Activated gamma-delta T cell treated with Interleukin-2 at 50 U/mL for 16 hours (primary cell): ENCODE measurements at regions not wholly inside any gene's neighbourhood (a gene's known extent, or its start where the extent isn't known, plus 50 kb on each side); places are given as distances from the start of the nearest gene placed in this dataset.
"Not testable (repeated sequence)": the region's sequence is repeated elsewhere in the genome, so short reads cannot be mapped to it uniquely, and the experiment has no call there.

Experiments used
- DNase-seq: peaks from one replicate; pipeline ENCODE4 v3.0.0-alpha.2; 2020

DNA sequence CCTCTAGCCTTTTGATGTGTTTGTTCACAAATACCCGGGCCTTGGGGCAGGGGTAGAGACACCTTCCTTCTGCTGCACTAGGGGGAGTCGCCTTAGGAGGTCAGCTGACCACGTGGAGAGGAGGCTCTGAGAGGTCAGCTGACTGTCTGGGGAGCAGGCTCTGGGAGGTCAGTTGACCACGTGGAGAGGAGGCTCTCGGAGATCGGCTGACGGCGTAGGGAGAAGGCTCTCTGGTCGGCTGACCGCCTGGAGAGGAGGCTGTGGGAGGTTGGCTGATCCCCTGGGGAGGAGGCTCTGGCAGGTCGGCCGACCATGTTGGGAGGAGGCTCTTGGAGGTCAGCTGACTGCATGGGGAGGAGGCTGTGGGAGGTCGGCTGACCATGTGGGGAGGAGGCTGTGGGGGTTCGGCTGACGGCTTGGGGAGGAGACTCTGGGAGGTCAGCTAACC lies 59.6 kb upstream of the LYZL1 start:
- no peak for DNase-seq

GRCh38 chr10:29236910-29237309 lies 52.0 kb upstream of the LYZL1 start:
- DNase-seq, result not testable (repeated sequence)

DNA sequence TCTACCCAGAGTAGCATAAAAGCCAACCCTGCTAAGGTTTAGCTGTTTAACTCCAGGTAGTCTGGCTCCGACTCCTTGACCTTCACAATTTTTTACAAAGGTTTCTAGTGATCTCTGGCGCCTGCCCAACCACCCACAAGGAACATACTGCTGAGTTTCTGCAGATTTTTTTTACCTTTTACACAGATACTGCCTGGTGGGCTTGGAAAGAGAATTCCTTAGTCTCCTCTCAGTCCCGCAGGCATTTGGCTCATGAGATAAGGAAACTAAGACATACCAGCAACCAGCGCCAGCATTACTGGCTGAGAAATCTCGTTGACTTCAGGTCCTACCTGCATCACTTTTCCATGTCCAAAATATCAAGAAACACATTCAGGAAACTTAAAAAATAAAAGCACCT lies 51.1 kb upstream of the LYZL1 start:
- DNase-seq, result no peak

GRCh38 chr10:29238523-29239135 lies 50.2 kb upstream of the LYZL1 start:
- DNase-seq, result no peak
